ENCODE measurements at regions not wholly inside any gene's neighbourhood (a gene's known extent, or its start where the extent isn't known, plus 50 kb on each side); places are given as distances from the start of the nearest gene placed in this dataset.

DNA sequence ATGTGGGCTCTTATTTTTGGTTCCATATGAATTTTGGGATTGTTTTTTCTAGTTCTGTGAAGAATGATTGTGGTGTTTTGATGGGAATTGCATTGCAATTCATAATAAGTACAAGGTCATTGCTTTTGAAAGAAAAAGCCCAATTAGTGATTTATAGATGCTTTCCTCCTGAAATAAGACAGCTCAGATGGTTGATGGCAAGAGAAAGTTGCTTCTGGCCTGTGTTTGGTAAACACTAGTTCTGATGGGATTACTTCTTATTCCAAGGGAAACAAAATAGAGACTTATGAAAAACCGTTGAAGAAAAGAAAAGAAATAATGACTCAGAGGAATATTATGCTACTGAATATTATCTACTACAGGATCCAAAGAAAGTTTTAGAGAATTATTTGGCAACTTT, 144.9 kb downstream of the SPANXA1 start:
- H3K27me3 ChIP-seq (ENCODE audit: insufficient read depth, low read depth, severe bottlenecking), result peaks cover 6% of the 10 kb centered on the region
- no peak for TF ChIP-seq CTCF (IDR thresholded peaks at IDR 0.05; ENCODE audit: low read depth, low read length)
- no peak overlapping the region for H3K27ac ChIP-seq
- H3K4me3 ChIP-seq (ENCODE audit: low read depth, low read length), result no peak overlapping the region
- H3K9me3 ChIP-seq (ENCODE audit: severe bottlenecking), result no peaks in the 10 kb centered on the region
- no peaks in the 10 kb centered on the region for H3K36me3 ChIP-seq
- DNase-seq, result no peak

- H3K27ac ChIP-seq, result no peak overlapping the region
- H3K9me3 ChIP-seq (ENCODE audit: severe bottlenecking), result no peaks in the 10 kb centered on the region
- H3K4me3 ChIP-seq (ENCODE audit: low read depth, low read length), result no peak overlapping the region
- no peaks in the 10 kb centered on the region for H3K36me3 ChIP-seq
- H3K27me3 ChIP-seq (ENCODE audit: insufficient read depth, low read depth, severe bottlenecking), result peaks cover 39% of the 10 kb centered on the region
- no peak for TF ChIP-seq CTCF (IDR thresholded peaks at IDR 0.05; ENCODE audit: low read depth, low read length)
- no peak for DNase-seq
Observed at GRCh38 chrX:141415889-141416288, 168.6 kb downstream of the SPANXA1 start.

- Histone ChIP-seq H3K4me3 (ENCODE audit: low read depth, low read length) (no peak overlapping the region), H3K27me3 (ENCODE audit: insufficient read depth, low read depth, severe bottlenecking) (peaks cover 30% of the 10 kb centered on the region), H3K27ac (no peak overlapping the region), H3K9me3 (ENCODE audit: severe bottlenecking) (no peaks in the 10 kb centered on the region), H3K36me3 (no peaks in the 10 kb centered on the region)
- TF ChIP-seq CTCF (IDR thresholded peaks at IDR 0.05; ENCODE audit: low read depth, low read length), result no peak
- no peak for DNase-seq
Observed at GRCh38 chrX:141405853-141406492, 163.7 kb upstream of the SPANXC start.

GRCh38 chrX:141405486-141405852, 163.2 kb upstream of the SPANXC start:
- Histone ChIP-seq H3K36me3 (no peaks in the 10 kb centered on the region), H3K27me3 (ENCODE audit: insufficient read depth, low read depth, severe bottlenecking) (peaks cover 30% of the 10 kb centered on the region), H3K9me3 (ENCODE audit: severe bottlenecking) (no peaks in the 10 kb centered on the region), H3K27ac (no peak overlapping the region), H3K4me3 (ENCODE audit: low read depth, low read length) (no peak overlapping the region)
- no peak for DNase-seq
- TF ChIP-seq CTCF (IDR thresholded peaks at IDR 0.05; ENCODE audit: low read depth, low read length), result no peak

DNA sequence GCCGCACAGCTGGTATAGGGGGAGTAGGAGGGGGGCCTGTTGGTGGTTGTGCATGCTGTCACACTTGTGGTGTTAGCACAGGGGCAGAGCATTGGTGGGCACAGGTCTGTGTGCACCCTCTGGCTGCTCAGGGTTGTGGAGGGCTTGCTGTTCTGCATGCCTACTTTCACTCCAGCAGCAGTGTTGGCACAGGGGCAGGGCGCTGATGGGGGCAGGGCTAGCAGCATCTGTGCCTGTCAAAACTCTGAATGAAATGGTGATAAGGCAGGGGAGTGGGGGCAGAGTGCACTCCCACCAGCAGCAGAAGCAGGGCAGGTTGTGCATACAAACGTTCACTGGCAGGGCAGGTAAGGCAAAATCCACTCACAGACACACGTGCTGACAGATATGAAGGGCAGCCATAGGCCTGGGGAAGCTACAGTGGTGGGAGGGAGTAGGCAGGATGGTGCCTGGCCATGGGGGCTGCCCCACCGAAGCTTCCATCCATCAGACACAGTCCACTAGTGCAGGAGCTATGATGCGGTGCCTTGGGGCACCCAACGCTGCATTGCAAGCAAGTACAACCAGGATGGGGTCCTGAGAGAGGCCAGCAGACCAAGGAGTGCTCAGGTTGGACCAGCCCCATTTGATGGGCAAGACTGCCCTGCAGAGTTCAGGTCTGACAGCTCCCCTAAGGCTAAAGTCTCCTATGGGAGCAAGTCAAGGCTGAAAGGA, 160.7 kb upstream of the SPANXC start:
- Histone ChIP-seq H3K27me3 (ENCODE audit: insufficient read depth, low read depth, severe bottlenecking) (peaks cover 17% of the 10 kb centered on the region), H3K4me3 (ENCODE audit: low read depth, low read length) (no peak overlapping the region), H3K36me3 (no peaks in the 10 kb centered on the region), H3K27ac (no peak overlapping the region), H3K9me3 (ENCODE audit: severe bottlenecking) (no peaks in the 10 kb centered on the region)
- DNase-seq, result no peak
- no peak for TF ChIP-seq CTCF (IDR thresholded peaks at IDR 0.05; ENCODE audit: low read depth, low read length)

Measured in WERI-Rb-1 (cell line).